PC-9 (cell line): ENCODE measurements at regions not wholly inside any gene's neighbourhood (a gene's known extent, or its start where the extent isn't known, plus 50 kb on each side); places are given as distances from the start of the nearest gene placed in this dataset.

Experiments
- BruUV-seq: library from RNA; stranded (reverse); fragments of 400-500 nt; replicated peaks from 2 replicates; lab custom pipeline; 2021; lab: Mats Ljungman, UMichigan
- CTCF ChIA-PET: fragments of 300-600 bp; sonication (Branson Sonifier 250); formaldehyde crosslinking; loops from one replicate; lab custom pipeline; 2022; ENCODE audit warnings: antibody characterized with exemption; lab: Charles Lee
- POLR2A ChIA-PET: fragments of 300-600 bp; sonication (Branson Sonifier 250); formaldehyde crosslinking; loops from one replicate; lab custom pipeline; 2022; ENCODE audit warnings: antibody characterized with exemption; ENCODE audit not compliant: unreplicated experiment; lab: Charles Lee
- DNase-seq, 2 experiments: peaks; one replicate each; pipeline versions ENCODE4 v3.0.0 to v3.0.0-alpha.2; 2015 to 2022; ENCODE audit warnings: mixed read lengths in 1 of 2
- H2AFZ ChIP-seq: fragments of 200-600 bp; sonication (generic); 2 replicates; pipeline ENCODE4 v1.8.1; 2017; ENCODE audit warnings: antibody characterized with exemption
- H3F3A ChIP-seq: fragments of 200-600 bp; sonication (generic); 2 replicates; pipeline ENCODE4 v1.8.1; 2017; ENCODE audit warnings: antibody characterized with exemption, mild to moderate bottlenecking, low read depth; ENCODE audit not compliant: insufficient read depth
- H3K27ac ChIP-seq: fragments of 200-600 bp; sonication (generic); 2 replicates; pipeline ENCODE4 v1.6.1; 2016; ENCODE audit warnings: mixed run types
- H3K27me3 ChIP-seq: fragments of 200-600 bp; sonication (generic); 2 replicates; pipeline ENCODE4 v1.6.1; 2016; ENCODE audit warnings: low read depth, mixed run types; ENCODE audit not compliant: insufficient read depth
- H3K36me3 ChIP-seq: fragments of 200-600 bp; sonication (generic); 2 replicates; pipeline ENCODE4 v1.6.1; 2016; ENCODE audit warnings: low read depth, mixed run types
- H3K4me1 ChIP-seq: fragments of 200-600 bp; sonication (generic); replicated peaks from 2 replicates; pipeline ENCODE4 v1.6.1; 2016; ENCODE audit warnings: mixed run types; ENCODE audit not compliant: insufficient read depth
- H3K4me2 ChIP-seq: fragments of 200-600 bp; sonication (generic); 2 replicates; pipeline ENCODE4 v1.6.1; 2017; ENCODE audit warnings: mixed run types
- H3K4me3 ChIP-seq: fragments of 200-600 bp; sonication (generic); 2 replicates; pipeline ENCODE4 v1.6.1; 2016; ENCODE audit warnings: mixed run types
- H3K79me2 ChIP-seq: fragments of 200-600 bp; sonication (generic); 2 replicates; pipeline ENCODE4 v1.6.1; 2017; ENCODE audit warnings: low read depth, mixed run types
- H3K9me2 ChIP-seq: fragments of 200-600 bp; sonication (generic); 2 replicates; pipeline ENCODE4 v1.8.1; 2017; ENCODE audit warnings: mild to moderate bottlenecking; ENCODE audit not compliant: insufficient read depth
- H3K9me3 ChIP-seq: fragments of 200-600 bp; sonication (generic); 2 replicates; pipeline ENCODE4 v1.8.1; 2016; ENCODE audit warnings: low read depth; ENCODE audit not compliant: insufficient read depth
- H4K20me1 ChIP-seq: fragments of 200-600 bp; sonication (generic); 2 replicates; pipeline ENCODE4 v1.8.1; 2017; ENCODE audit not compliant: insufficient read depth
- CTCF ChIP-seq: fragments of 200-600 bp; sonication (generic); conservative IDR thresholded peaks from 2 replicates; pipeline ENCODE4 v1.6.1; 2017; ENCODE audit warnings: mixed run types, antibody characterized with exemption, mild to moderate bottlenecking, moderate library complexity
- EZH2 ChIP-seq: fragments of 200-600 bp; sonication (generic); IDR thresholded peaks from 2 replicates; pipeline ENCODE4 v1.8.0; 2017; ENCODE audit warnings: antibody characterized with exemption, low read depth
- intact Hi-C: fragments of 100-400 bp; cut with micrococcal nuclease; formaldehyde crosslinking; loops from one replicate; pipeline ENCODE4 v1.10.0; 2022; ENCODE audit not compliant: unreplicated experiment

GRCh38 chr5:169416583-169417196 is 115.8 kb upstream of the SLIT3 start:
- no peak for DNase-seq
- intact Hi-C loops, result loop anchor here (10.0 kb wide), 1 partner anchor 112 kb away; the partner anchor contains the start of gene SLIT3
- Histone ChIP-seq H3K27ac (no peak overlapping the region), H3F3A (no peaks in the 10 kb centered on the region), H3K4me3 (no peak overlapping the region), H3K9me3 (no peaks in the 10 kb centered on the region; the same call in 1 of the 2 replicates), H2AFZ (no peak overlapping the region), H3K4me1 (no peaks in the 10 kb centered on the region), H3K79me2 (no peaks in the 10 kb centered on the region), H3K4me2 (no peak overlapping the region), H4K20me1 (no peaks in the 10 kb centered on the region), H3K27me3 (no peaks in the 10 kb centered on the region), H3K36me3 (no peaks in the 10 kb centered on the region), H3K9me2 (no peaks in the 10 kb centered on the region)
- ChIA-PET CTCF (no interaction called here), POLR2A (no interaction called here)
- no TSS peak for BruUV-seq
- TF ChIP-seq CTCF (no peak), EZH2 (no peak)

- H3K79me2 ChIP-seq, result no peaks in the 10 kb centered on the region
- H3K9me3 ChIP-seq, result no peaks in the 10 kb centered on the region; the same call in 1 of the 2 replicates
- POLR2A ChIA-PET, result no interaction called here
- intact Hi-C loops, result loop anchor here (10.0 kb wide), 1 partner anchor 111 kb away; the partner anchor contains the start of gene SLIT3
- no peaks in the 10 kb centered on the region for H3K36me3 ChIP-seq
- H4K20me1 ChIP-seq, result no peaks in the 10 kb centered on the region
- no peak overlapping the region for H3K4me3 ChIP-seq
- no peaks in the 10 kb centered on the region for H3F3A ChIP-seq
- no peak overlapping the region for H3K4me2 ChIP-seq
- H3K27me3 ChIP-seq, result no peaks in the 10 kb centered on the region
- CTCF ChIA-PET, result no interaction called here
- DNase-seq, result no peak
- BruUV-seq, result no TSS peak
- H2AFZ ChIP-seq, result no peak overlapping the region
- no peak overlapping the region for H3K27ac ChIP-seq
- H3K4me1 ChIP-seq, result no peaks in the 10 kb centered on the region
- TF ChIP-seq EZH2 (no peak), CTCF (no peak)
- H3K9me2 ChIP-seq, result no peaks in the 10 kb centered on the region
Observed at GRCh38 chr5:169415948-169416347, 115.0 kb upstream of the SLIT3 start.

GRCh38 chr5:169415371-169415770 is 114.4 kb upstream of the SLIT3 start:
- H3K27ac ChIP-seq, result no peak overlapping the region
- no peak overlapping the region for H2AFZ ChIP-seq
- no peaks in the 10 kb centered on the region for H3K27me3 ChIP-seq
- H3K9me2 ChIP-seq, result no peaks in the 10 kb centered on the region
- ChIA-PET CTCF (no interaction called here), POLR2A (no interaction called here)
- no peak overlapping the region for H3K4me2 ChIP-seq
- H3K9me3 ChIP-seq, result no peaks in the 10 kb centered on the region; the same call in 1 of the 2 replicates
- BruUV-seq, result no TSS peak
- H3K4me1 ChIP-seq, result no peaks in the 10 kb centered on the region
- no peaks in the 10 kb centered on the region for H4K20me1 ChIP-seq
- H3K4me3 ChIP-seq, result no peak overlapping the region
- H3K36me3 ChIP-seq, result no peaks in the 10 kb centered on the region
- no peaks in the 10 kb centered on the region for H3F3A ChIP-seq
- H3K79me2 ChIP-seq, result no peaks in the 10 kb centered on the region
- DNase-seq, result no peak
- TF ChIP-seq CTCF (no peak), EZH2 (no peak)
- intact Hi-C loops, result loop anchor here (10.0 kb wide), 1 partner anchor 111 kb away; the partner anchor contains the start of gene SLIT3
